SK-N-MC (cell line): ENCODE measurements at regions not wholly inside any gene's neighbourhood (a gene's known extent, or its start where the extent isn't known, plus 50 kb on each side); places are given as distances from the start of the nearest gene placed in this dataset.

Experiments used
- EZH2 ChIP-seq: fragments of 200-600 bp; sonication (generic); IDR thresholded peaks from one replicate; pipeline ENCODE4 v1.6.1; 2017; ENCODE audit warnings: antibody characterized with exemption
- POLR2AphosphoS5 ChIP-seq: IDR thresholded peaks from 2 replicates; pipeline ENCODE4 v1.6.1; 2012; ENCODE audit warnings: mild to moderate bottlenecking, low read depth, low read length, borderline replicate concordance

GRCh38 chr16:59201160-59201559, 467.0 kb upstream of the GOT2 start:
- TF ChIP-seq POLR2AphosphoS5: no peak
- no peak for TF ChIP-seq EZH2
